ENCODE measurements at regions not wholly inside any gene's neighbourhood (a gene's known extent, or its start where the extent isn't known, plus 50 kb on each side); places are given as distances from the start of the nearest gene placed in this dataset.

DNA sequence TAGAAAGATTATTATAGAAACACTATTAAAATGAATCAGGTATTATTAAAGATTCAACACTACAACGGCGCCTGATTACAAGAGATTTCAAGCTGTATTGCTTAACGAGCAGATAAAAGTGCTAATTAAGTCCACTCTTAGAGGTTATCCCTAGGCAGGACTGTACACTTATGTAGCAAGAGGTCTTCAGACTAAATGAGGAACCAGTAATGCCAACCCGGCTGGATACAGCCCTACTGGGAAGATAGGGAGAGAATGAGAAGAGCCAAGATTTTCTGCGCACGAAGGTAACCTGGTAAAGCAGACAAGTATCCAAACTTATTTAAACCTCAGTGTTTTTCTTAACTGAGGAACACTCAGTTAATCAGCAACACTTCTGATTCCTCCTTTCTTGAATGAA, 115.7 kb upstream of the HIVEP3 start:
- no peak for DNase-seq (ENCODE audit: low read depth)

GRCh38 chr1:42033629-42034028, 114.9 kb upstream of the HIVEP3 start:
- DNase-seq (ENCODE audit: low read depth): no peak

DNA sequence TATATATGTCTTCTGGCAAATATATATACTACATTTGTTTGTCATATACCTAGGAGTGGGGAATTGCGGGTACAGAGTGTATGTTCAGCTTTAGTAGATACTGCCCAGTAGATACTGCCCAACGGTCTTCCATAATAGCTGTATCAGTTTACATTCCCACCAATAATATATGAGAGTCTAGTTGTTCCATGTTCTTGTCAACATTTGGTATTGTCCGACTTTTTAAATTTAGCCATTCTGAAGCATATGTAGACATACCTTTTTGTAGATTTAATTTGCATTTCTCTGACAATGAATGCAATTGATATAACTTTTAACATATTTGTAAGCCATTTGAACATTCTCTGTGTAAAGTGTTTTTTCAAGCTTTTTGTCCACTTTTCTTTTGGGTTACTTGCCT, 99.0 kb upstream of the HIVEP3 start:
- DNase-seq (ENCODE audit: low read depth): no peak

- no peak for DNase-seq (ENCODE audit: low read depth)
Observed at GRCh38 chr1:42017259-42017658, 98.5 kb upstream of the HIVEP3 start.

GRCh38 chr1:42014823-42015222, 96.1 kb upstream of the HIVEP3 start:
- no peak for DNase-seq (ENCODE audit: low read depth)

DNA sequence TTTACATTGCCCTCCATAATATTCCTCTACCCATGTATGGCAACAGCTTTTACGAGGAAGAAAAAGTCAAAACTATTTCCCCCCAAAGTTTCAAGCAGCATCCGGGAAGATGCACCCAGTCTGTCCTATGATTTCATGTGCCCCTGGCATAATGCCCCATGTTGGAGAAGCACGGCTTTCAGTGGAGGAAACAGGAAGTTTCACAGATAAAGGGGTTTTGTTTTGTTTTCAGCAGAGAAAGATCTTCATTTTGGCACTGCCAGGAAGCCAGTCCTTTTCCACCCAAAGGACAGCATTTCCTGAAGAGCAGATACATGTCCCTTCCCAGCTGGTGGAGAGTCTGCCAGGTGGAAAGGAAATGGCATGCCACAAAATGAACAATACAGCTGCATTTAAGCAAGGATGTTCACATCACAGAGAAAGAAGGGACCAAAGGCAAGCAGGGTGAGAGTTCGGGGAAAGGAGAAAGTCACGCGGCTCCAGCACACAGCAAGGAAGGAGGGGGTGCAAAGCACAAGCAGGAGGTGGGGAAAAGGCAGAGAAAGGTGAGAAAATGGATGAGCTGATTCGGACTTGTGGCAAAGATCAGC, 95.3 kb upstream of the HIVEP3 start:
- DNase-seq (ENCODE audit: low read depth): no peak

GRCh38 chr1:42012852-42013251, 94.1 kb upstream of the HIVEP3 start:
- no peak for DNase-seq (ENCODE audit: low read depth)

DNA sequence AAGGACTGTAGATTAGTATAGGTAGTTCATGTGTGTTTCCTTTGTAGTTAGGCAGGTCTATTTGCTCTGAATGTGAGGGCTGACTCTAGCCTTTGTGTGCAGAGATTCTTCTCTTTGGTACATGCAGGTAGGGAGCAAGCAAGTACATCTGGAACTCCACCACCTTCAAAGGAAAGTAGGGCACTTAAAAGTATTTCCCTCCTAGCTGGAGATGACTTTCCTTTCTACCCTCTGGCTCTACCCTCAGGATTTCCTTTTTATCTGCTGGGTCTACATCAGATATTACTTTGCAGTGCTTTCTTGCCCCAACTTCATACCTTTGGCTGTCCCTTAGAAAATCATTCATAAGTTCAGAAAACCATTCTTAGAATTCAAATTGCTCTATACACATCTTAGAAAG, 91.7 kb upstream of the HIVEP3 start:
- DNase-seq (ENCODE audit: low read depth): no peak

GRCh38 chr1:42008264-42008663, 89.5 kb upstream of the HIVEP3 start:
- DNase-seq (ENCODE audit: low read depth): no peak

- DNase-seq (ENCODE audit: low read depth): no peak
Observed at GRCh38 chr1:42006836-42007235, 88.1 kb upstream of the HIVEP3 start.

DNA sequence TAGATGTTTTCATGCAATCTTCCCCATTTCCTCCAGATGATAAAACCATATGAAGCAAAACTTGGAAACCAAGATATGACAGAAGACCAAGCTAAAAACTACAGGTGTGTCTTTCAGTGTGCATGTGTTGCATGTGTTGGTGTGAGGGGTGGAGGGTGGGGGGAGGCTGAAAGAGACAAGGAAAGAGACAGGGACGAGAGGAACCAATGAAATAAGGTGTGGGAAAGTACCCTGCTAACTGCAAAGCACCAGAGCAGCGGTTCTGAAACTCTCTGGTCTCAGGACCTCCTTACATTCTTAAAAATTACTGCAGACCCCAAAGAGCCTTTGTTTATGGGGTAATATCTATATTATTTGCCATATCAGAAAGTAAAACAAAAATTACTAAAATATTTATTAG, 87.4 kb upstream of the HIVEP3 start:
- no peak for DNase-seq (ENCODE audit: low read depth)

- DNase-seq (ENCODE audit: low read depth): no peak
Observed at GRCh38 chr1:42005530-42005929, 86.8 kb upstream of the HIVEP3 start.

- DNase-seq (ENCODE audit: low read depth): no peak
Observed at GRCh38 chr1:42004860-42005259, 86.1 kb upstream of the HIVEP3 start.

DNA sequence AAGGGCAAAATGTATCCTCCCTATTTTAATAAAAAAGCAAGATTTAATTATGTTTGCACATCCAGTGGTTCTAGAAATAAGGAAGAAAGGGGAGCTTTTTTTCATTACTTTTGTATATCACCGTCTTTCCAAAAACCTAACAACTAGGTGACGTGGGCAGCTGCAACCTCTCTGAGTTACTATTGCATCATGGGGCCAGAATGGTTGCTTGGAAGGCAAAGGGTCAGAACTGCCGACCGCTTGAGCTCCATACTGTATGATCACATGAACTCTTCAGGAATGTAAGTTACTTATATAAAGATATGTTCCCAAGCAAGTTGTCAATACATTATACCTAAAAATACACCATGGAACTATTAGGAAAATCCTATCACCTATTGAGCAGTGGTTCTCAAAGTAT, 85.6 kb upstream of the HIVEP3 start:
- no peak for DNase-seq (ENCODE audit: low read depth)

DNA sequence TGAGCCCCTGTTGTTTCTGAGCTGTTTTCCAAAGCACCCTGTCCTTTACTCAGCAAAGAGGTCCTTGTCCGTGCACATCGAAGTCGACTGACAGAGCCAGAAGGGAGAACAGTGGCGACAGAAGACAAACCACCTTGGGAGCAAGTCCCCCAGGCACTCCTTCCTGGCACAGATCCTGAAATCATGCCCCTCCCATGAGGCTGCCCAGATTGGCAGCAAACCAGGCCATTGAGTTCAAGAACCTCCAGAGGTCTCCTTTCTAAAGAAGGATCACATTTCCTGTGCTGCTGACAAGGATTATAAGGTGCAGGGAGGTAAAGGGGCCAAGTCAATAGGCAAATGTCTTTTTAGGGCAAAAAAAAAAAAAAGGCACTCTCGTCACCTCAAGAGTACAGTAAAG, 84.7 kb upstream of the HIVEP3 start:
- DNase-seq (ENCODE audit: low read depth): no peak

DNA sequence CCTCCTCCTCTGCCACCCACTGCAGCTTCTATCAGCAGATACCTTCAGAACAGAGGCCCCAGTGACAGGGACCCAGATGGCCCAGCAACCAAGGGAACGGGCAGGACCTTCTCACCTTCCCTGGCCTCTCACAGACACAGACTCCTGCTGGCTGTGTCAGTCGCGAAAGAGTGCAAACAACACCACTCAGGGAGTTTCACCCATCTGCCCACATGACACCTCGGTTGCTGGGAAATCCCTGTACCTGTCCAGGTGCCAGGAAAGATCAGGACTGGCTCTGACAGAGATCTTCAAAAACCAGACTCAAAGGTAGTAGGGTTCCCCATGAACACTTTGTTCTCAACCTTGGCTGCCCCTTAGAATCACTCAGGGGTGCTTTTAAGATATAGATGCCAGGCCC, 83.5 kb upstream of the HIVEP3 start:
- DNase-seq (ENCODE audit: low read depth): no peak

DNA sequence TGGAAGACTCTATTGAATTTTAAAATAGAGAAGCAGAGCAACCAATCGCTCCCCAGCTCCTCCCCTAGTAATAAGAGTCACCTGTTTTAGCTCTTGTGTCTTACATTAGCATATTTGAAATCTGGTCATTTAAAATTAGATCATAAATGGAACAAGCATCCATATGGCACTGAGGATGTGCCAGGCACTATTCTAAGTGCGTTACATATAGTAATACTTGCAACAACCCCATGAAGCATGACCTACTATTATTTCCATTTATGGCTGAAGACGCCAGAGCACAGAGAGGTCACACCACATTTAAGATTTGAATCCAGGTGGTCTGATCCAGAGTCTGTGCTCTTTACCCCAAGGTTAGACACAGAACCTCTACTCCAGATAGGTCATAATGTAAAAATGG, 82.0 kb upstream of the HIVEP3 start:
- no peak for DNase-seq (ENCODE audit: low read depth)

DNA sequence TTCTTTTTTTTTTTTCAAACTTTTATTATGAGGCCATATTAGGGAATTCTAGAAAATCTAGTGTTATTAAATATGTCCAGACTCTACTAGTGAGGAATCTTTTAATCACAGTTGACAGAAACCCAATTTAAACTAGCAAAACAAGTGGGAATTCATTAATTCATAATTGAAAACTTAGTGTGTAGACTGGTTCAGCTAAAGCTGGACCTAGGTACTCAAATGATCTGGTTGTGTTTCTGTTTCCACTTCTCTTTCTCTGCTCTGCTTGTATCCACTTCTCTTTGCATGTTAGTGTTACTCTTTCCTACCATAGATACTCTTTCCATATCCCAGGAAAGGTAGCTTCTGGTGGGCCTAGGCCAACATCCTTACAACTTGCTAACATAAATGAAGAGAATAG, 81.2 kb upstream of the HIVEP3 start:
- DNase-seq (ENCODE audit: low read depth): no peak

DNA sequence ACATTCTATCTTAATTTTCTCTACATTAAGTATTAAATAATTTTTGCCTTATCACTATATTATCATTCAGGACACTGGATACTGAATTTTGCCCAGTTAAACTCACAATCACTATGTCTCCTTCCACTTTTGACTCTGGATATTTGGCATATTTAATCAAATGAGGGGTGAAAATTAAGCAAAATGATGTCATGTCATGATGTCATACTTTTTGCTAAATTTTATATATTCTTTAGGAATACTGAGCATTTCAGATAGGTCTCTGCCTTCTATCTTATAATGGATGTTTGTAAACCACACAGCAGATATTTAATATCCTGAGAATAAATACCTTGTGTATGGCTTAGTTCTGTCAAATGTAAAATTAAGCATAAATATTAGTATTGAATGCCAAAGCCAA, 79.5 kb upstream of the HIVEP3 start:
- no peak for DNase-seq (ENCODE audit: low read depth)

DNA sequence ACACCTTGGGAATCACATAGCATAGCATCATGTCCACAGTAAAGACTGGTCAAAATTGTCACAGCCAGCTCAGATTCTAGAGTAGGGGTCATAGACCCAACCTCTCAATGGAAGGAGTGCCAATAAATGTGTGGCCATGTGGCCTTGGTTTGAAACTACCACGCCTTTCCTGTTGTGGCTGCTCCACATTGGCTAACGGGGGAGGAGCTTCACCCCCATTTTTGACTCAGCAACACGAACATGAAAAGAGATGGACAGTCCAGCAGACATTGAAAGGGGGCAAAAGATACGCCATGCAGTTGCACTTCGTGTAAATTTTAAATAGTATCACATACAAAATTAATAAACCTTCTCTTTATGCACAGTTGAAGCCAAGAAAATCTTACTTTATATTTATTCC, 78.4 kb upstream of the HIVEP3 start:
- DNase-seq (ENCODE audit: low read depth): no peak

DNA sequence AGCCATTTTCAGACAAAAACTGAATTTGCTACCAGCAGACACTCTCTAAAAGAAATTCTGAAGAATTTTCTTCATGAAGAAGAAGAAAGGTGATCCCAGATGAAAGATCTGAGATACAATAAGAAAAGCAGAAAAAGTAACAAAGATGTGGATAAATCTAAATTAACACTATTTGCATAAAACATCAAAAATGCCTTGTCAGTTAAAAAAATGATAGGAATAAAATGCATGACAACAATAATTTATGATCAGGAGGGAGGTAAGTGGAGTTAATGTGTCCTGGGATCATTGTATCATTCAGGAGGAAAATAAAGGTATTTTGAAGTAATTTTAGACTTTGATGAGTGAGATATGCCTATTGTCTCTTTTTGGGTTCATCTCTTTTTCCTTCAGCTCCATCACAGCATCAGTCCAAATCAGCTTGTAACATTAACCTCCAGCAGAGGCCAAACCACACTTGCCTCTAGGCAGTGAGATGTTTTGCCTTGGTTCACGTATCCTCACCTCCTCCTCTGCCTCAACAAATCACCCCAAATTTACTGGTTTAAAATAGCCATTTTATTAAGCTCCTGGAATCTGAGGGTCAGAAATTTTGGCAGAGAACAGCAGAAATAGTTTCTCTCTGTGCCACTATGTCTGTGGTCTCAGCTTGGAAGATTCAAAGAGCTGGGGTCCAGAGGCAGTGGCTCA, 76.9 kb upstream of the HIVEP3 start:
- no peak for DNase-seq (ENCODE audit: low read depth)

GRCh38 chr1:41994195-41994894, 75.6 kb upstream of the HIVEP3 start:
- DNase-seq (ENCODE audit: low read depth): no peak

- DNase-seq (ENCODE audit: low read depth): no peak
Observed at GRCh38 chr1:41983451-41983850, 64.7 kb upstream of the HIVEP3 start.

DNA sequence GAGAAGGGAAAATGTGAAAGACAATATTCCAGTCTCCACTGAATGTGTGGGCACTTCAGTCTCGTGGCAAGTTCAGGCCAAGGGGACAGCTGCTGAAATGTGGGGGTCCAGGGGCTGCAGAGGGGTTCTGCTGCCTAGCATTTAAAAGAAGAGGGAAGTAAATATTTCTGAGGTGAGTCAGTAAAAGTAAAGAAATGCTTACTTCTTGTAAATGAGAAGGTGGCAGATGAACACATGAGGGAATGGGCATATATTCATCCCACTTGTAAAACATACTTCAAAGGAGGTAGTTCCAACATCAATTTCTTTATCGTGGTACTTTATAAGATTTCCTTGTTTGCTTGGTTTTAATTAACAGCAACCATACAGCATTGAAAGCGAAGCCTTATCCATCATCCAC, 63.1 kb upstream of the HIVEP3 start:
- no peak for DNase-seq (ENCODE audit: low read depth)

All from activated T-cell treated with anti-CD3 and anti-CD28 coated beads for 48 hours (primary cell).